ENCODE measurements at regions not wholly inside any gene's neighbourhood (a gene's known extent, or its start where the extent isn't known, plus 50 kb on each side); places are given as distances from the start of the nearest gene placed in this dataset.
"Not testable (repeated sequence)": the region's sequence is repeated elsewhere in the genome, so short reads cannot be mapped to it uniquely, and the experiment has no call there.

- DNase-seq = no peak
These were observed 54.9 kb upstream of the ZNF678 start for GRCh38 chr1:227508431-227508830.

- not testable (repeated sequence) for DNase-seq
These were observed 56.6 kb upstream of the ZNF678 start for GRCh38 chr1:227506490-227507393.

DNA sequence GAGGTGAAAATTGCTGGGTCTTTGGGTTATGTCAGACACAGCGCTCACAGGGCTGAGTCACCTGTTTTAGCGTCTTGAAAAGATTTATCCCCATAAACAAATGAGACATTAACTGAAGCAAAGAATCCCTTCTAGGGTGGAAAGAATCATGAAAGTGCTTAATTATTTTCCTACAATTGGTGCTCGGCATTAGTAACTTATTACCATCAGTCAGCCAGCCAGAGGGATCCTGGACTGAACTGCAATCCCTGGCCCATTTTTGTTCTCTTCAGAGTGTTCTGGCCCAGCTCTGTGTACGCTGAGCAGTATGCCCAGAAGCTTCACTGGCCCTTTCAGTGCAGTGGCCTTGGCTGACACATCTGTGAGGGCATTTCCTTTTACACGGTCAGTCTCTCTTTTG is 67.3 kb upstream of the ZNF678 start:
- DNase-seq = not testable (repeated sequence)

- DNase-seq = not testable (repeated sequence)
These were observed 69.3 kb upstream of the ZNF678 start for GRCh38 chr1:227493863-227494551.

DNA sequence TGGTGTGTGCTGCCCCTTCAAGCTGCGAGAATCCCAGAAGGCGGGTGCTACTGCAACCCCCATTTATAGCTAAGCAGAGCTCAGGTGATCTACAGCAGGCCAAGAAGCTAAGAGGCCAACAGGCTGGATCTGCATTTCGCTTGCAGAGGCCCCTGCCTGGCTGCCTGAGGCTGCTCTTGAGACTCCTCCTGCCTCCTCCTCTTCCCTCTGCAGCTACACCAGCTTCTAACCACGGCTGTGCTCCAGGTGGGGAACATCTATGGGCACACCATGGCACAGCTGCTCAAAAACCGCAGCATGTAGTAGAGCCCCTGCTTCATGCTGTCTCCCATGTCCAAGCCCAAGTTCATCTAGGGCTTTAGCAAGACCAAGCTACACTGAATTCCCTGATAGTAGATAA is 72.9 kb upstream of the ZNF678 start:
- no peak for DNase-seq

- no peak for DNase-seq
These were observed 73.4 kb upstream of the ZNF678 start for GRCh38 chr1:227490001-227490400.

DNA sequence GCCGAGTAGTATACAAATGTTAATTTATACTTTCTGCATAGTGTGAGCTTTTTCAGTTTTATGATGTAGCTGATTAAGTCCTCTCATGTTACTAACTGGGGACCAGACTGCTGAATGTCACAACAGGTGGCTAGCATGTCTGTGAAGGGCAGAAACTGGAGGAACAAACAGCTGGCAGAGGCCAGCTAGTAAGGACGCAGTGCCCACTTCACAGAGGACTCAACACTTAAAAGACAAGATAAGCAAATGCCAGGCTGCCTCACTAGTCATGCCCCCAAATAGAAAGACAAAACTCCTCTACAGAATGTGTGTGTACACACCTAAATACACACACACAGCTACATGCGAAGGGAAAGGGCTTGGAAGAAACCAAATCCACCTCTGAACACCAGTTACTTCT is 73.8 kb upstream of the ZNF678 start:
- DNase-seq = no peak

DNA sequence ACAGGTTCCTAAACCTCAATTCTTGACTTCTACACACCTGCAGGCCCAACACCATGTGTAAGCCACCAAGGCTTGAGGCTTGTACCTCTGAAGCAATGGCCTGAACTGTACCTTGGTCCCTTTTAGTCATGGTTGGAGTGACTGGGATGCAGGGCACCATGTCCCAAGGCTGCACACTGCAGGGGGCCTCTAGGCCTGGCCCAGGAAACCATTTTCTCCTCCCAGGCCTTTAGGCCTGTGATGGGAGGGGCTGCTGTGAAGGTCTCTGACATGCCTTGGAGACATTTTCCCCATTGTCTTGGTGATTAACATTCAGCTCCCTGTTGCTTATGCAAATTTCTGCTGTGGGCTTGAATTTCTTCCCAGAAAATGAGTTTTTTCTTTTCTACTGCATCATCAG is 75.8 kb upstream of the ZNF678 start:
- no peak for DNase-seq

GRCh38 chr1:227486559-227486958 is 76.8 kb upstream of the ZNF678 start:
- no peak for DNase-seq

- DNase-seq = no peak
These were observed 81.4 kb upstream of the ZNF678 start for GRCh38 chr1:227482023-227482299.

DNA sequence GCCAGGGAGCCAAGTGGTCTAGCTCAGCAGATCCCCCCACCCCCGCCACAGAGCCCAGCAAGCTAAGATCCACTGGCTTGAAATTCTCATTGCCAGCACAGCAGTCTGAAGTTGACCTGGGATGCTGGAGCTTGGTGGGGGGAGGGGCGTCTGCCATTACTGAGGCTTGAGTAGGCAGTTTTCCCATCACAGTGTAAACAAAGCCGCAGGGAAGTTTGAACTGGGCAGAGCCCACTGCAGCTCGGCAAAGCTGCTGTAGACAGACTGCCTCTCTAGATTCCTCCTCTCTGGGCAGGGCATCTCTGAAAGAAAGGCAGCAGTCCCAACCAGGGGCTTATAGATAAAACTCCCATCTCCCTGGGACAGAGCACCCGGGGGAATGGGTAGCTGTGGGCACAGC is 89.3 kb upstream of the ZNF678 start:
- DNase-seq = not testable (repeated sequence)

- no peak for DNase-seq
These were observed 90.6 kb upstream of the ZNF678 start for GRCh38 chr1:227472772-227473171.

DNA sequence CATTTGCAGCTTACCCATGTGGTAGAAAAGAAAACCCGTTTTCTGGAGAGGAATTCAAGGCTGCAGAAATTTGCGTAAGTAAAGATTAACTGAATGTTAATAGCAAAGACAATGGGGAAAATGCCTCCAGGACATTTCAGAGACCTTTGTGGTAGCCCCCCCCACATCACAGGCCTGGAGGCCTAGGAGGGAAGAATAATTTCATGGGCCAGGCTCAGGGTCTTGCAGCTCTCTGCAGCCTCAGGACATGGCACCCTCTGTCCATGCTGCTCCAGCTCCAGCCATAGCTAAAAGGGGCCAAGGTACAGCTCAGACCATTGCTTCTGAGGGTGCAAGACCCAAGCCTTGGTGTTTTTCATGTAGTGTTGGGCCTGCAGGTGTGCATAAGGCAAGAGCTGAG is 92.7 kb upstream of the ZNF678 start:
- DNase-seq = no peak

- DNase-seq = no peak
These were observed 93.6 kb upstream of the ZNF678 start for GRCh38 chr1:227469708-227470107.

DNA sequence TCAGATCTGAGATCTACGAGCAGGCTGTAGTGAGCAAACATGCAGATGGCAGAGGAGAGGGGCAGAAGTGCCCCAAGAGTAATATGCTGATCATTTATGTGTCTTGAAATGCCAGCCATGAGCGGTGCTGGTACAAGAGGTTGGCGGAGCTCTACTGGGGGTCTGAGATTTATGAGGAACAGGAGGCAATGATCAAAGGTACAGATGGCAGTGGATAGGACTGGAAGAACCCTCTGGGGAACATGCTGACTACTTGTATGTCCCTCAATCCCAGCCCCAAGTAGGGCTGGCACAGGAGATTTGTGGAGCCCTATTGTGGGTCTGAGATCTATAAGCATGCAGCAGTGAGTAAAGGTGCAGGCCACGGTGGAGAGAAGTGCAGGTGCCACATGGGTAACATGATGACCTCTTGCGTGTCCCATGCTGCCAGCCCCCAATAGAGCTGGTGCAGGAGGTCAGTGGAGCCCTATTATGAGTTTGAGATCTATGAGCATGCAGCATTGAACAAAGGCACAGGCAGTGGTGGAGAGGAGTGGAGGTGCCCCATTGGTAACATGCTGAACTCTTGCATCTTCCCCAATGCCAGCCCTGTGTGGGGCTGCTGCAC is 97.2 kb upstream of the ZNF678 start:
- no peak for DNase-seq

DNA sequence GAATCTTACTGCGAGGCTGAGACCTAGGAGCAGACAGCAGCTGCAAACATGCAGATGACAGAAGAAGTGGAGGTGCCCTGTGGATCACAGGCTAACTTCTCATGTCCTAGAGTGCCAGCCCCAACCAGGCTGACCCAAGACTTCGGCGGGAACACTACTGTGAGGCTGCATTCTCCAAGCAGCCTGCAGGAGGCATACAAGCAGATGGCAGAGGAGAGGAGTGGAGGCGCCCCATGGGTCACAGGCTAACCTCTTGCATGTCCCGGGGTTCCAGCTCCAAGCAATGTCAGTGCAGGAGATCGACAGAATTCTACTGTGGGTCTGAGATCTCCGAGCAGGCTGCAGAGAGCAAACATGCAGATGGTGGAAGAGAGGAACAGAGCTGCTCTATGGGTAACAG is 98.1 kb upstream of the ZNF678 start:
- DNase-seq = no peak

GRCh38 chr1:227459977-227460376 is 103.4 kb upstream of the ZNF678 start:
- DNase-seq = no peak

- no peak for DNase-seq
These were observed 104.0 kb upstream of the ZNF678 start for GRCh38 chr1:227459326-227459841.

DNA sequence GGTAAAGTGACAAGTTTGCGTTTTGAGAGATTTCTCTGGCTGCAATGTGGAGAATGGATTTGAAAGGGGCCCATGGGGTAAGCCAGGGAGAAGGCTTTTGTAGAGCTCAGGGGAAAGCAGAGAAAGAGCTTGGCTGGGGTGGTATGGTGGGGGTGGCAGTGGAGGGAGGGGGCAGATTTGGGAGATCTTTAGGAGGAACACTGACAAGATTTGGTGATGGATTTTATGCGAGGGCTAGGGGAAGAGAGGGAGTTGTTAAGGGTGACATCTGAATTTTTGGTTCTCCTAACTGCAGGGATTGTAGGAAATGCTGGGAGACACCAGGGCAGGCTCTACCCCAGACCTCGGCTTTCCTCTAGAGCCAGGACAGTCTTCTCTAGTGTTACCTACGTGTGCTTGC is 108.7 kb upstream of the ZNF678 start:
- DNase-seq = no peak

GRCh38 chr1:227453631-227454355 is 109.6 kb upstream of the ZNF678 start:
- no peak for DNase-seq

DNA sequence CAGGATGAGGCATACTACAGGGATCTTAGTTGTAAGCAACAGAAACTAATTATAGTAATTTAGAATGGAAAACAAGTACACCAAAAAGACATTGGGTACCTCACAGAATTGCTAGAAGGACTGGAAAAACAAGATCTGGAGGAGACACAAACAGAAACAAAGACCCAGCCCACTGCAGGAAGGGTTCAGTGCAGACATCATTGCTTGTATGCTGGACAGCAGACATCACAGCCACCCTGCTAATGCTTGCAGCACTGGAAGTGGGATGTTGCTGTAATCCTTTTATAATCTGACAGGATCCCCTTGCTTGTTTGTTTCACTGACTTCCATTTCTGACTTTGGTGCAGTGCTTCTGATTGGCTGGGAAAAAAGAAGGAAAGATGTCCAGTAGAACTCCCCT is 111.4 kb upstream of the ZNF678 start:
- DNase-seq = no peak

GRCh38 chr1:227451057-227451456 is 112.3 kb upstream of the ZNF678 start:
- DNase-seq = no peak

DNA sequence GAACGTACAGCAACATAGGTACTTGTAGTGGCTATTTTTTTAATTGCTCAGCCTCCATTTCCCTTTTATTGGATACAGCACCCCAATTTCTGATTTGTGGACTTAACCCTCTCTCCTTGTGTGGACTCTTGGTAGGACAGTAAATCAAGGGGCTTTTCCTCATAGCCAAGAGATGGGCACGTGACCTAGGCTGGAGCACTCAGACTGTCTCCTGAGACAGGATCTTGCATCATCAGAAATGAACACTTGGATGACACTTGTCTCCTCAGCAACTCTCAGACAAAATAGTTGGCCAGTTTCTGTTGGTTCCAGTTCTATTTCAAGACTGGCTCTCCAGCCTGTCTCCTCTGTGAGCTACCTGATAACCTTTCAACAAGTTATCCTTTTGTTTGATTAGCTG is 112.9 kb upstream of the ZNF678 start:
- no peak for DNase-seq

Data from 8988T (cell line).